Naive thymus-derived CD8-positive, alpha-beta T cell (primary cell): ENCODE measurements at regions not wholly inside any gene's neighbourhood (a gene's known extent, or its start where the extent isn't known, plus 50 kb on each side); places are given as distances from the start of the nearest gene placed in this dataset.
"Not testable (repeated sequence)": the region's sequence is repeated elsewhere in the genome, so short reads cannot be mapped to it uniquely, and the experiment has no call there.

Experiments
- ATAC-seq, 2 donors: fragments of 150-1000 bp; cut with Tn5 transposase in 1 of 2; sonication (Bioruptor Pico), chemical (Tn5 transposase) in 1 of 2; 1 replicate in 1 of 2; 2 replicates in 1 of 2; pipeline ENCODE4 v1.10.0; 2021; ENCODE audit warnings: mild to moderate bottlenecking in 2 of 2, moderate library complexity in 2 of 2
- POLR2A ChIA-PET: fragments of 350-600 bp; sonication (Branson Sonifier 250); formaldehyde crosslinking; loops from one replicate; lab custom pipeline; 2021; ENCODE audit warnings: antibody characterized with exemption; lab: Charles Lee
- DNase-seq, 10 donors: peaks; one replicate each; pipeline versions ENCODE4 v3.0.0 to v3.0.0-alpha.2; 2020 to 2022
- H3K27ac Mint-ChIP-seq, 10 donors: one replicate each; pipeline ENCODE4 v1.8.0; 2020 to 2022; ENCODE audit warnings: mild to moderate bottlenecking in 10 of 10, mixed read lengths in 10 of 10, moderate library complexity in 4 of 10, inconsistent platforms in 1 of 10
- H3K27me3 Mint-ChIP-seq, 5 donors: one replicate each; pipeline ENCODE4 v1.8.0; 2021 to 2022; ENCODE audit warnings: mixed read lengths in 5 of 5
- H3K36me3 Mint-ChIP-seq, 3 donors: one replicate each; pipeline ENCODE4 v1.8.0; 2020 to 2022; ENCODE audit warnings: mixed read lengths in 3 of 3, mild to moderate bottlenecking in 2 of 3, inconsistent platforms in 1 of 3
- H3K4me1 Mint-ChIP-seq, 4 donors: one replicate each; pipeline ENCODE4 v1.8.0; 2021 to 2022; ENCODE audit warnings: mixed read lengths in 4 of 4
- H3K4me3 Mint-ChIP-seq, 10 donors: one replicate each; pipeline ENCODE4 v1.8.0; 2020 to 2022; ENCODE audit warnings: mild to moderate bottlenecking in 10 of 10, mixed read lengths in 10 of 10, moderate library complexity in 6 of 10, inconsistent platforms in 1 of 10
- H3K9me3 Mint-ChIP-seq, 9 donors: one replicate each; pipeline ENCODE4 v1.8.0; 2020 to 2022; ENCODE audit warnings: mixed read lengths in 9 of 9, mild to moderate bottlenecking in 3 of 9, inconsistent platforms in 1 of 9, moderate library complexity in 1 of 9

- Mint-ChIP-seq H3K27me3 (no peaks in the 10 kb centered on the region), H3K36me3 (peaks cover 0 to 5% (median 0%) of the 10 kb centered on the region in 3 donors), H3K4me1 (no peaks in the 10 kb centered on the region), H3K27ac (peak overlapping the region in 1 of 10 donors; percentile 54), H3K9me3 (peaks cover 0 to 9% (median 0%) of the 10 kb centered on the region in 9 donors), H3K4me3 (no peak overlapping the region)
- DNase-seq (no peak), ATAC-seq (no peak)
- POLR2A ChIA-PET = no interaction called here
Measured at GRCh38 chr7:25597946-25598345, 369.7 kb upstream of the NPVF start.

DNA sequence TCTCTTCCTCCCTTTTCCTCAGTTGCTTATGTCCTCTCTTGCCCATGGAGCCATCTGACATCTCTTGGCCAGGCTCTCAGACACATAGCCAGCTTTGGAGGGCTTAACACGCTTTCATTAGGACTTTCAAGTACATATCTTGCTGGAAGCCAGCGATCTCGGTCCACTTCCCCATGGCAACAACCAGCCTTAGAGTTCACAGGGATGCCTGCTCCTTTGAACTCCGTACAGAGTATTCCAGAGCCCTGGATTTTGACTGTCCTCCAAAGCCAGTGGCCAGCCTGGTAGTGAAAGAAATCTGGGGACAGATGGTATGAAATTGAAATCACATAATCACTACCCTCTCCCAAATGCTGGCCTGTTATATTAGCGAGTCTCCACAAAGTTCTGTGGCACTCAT, 370.5 kb upstream of the NPVF start:
- Mint-ChIP-seq H3K4me3 (no peak overlapping the region), H3K27ac (no peak overlapping the region), H3K36me3 (peaks cover 0 to 5% (median 0%) of the 10 kb centered on the region in 3 donors), H3K9me3 (peaks cover 0 to 9% (median 0%) of the 10 kb centered on the region in 9 donors), H3K27me3 (no peaks in the 10 kb centered on the region), H3K4me1 (peaks cover 0 to 2% (median 0%) of the 10 kb centered on the region in 4 donors)
- POLR2A ChIA-PET = no interaction called here
- no peak for DNase-seq
- no peak for ATAC-seq

DNA sequence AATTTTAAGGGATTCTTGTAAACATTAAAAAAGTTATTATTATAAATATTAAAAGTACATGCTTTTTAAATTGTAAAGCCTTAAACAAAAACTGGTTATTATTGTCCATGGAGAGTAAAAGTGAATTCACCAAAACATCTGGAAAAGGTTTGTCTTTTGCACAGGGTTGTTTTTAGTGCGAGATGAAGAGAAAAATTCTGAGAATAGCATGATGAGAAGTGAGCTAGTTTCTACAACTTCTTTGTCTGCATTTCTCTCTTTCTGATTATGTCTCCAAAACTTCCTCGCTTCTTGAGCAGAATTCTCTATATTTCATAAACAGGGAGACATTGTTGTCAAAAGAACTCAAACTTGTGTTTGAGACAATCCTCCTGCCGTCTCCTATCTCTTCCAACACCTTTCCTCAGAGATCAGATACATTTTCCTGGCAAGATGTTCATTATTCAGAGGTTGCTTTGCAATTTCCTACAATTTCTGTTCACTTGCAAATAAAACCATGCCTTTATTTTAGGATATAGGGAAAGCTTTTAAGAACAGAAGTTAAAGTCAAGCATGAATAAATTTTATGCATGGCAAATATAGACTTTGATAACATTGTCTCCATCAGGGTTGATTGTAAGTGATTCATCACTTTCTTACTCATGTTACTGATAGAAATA, 372.1 kb upstream of the NPVF start:
- Mint-ChIP-seq H3K27ac (peak overlapping the region in 1 of 10 donors; percentile 2), H3K4me3 (no peak overlapping the region), H3K4me1 (peaks cover 0 to 2% (median 0%) of the 10 kb centered on the region in 4 donors), H3K27me3 (no peaks in the 10 kb centered on the region), H3K36me3 (peaks cover 0 to 5% (median 0%) of the 10 kb centered on the region in 3 donors), H3K9me3 (peaks cover 0 to 9% (median 0%) of the 10 kb centered on the region in 9 donors)
- no peak for ATAC-seq
- no peak for DNase-seq
- POLR2A ChIA-PET = no interaction called here

DNA sequence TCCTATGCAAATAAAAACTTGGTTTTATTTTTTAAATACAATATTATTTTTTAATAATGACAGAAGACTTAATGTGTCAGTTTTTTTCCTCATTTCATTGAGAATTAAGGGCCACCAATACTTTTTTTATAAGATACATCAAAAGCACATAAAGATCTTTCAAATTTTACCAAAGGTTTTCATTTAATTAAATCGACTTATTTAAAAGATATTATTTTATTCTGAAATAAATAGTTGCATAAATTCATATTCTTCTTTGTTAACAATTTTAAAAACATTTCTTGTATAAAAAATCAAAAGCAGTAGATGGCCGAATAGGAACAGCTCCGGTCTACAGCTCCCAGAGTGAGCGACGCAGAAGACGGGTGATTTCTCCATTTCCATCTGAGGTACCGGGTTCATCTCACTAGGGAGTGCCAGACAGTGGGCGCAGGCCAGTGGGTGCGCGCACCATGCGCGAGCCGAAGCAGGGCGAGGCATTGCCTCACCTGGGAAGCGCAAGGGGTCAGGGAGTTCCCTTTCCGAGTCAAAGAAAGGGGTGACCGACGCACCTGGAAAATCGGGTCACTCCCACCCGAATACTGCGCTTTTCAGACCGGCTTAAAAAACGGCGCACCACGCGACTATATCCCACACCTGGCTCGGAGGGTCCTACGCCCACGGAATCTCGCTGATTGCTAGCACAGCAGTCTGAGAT, 374.6 kb upstream of the NPVF start:
- Mint-ChIP-seq H3K4me3 (peak overlapping the region; percentile 71 to 87 (median 76)), H3K27ac (peak overlapping the region in 7 of 10 donors; percentile 47 to 74 (median 68))
- ATAC-seq, POLR2A ChIA-PET, H3K27me3 Mint-ChIP-seq, H3K36me3 Mint-ChIP-seq, H3K4me1 Mint-ChIP-seq, H3K9me3 Mint-ChIP-seq: not testable (repeated sequence)
- DNase-seq = peak in 2 of 10 donors; percentile 37 to 51

GRCh38 chr7:25603427-25603740, 375.1 kb upstream of the NPVF start:
- H3K4me1 Mint-ChIP-seq, H3K36me3 Mint-ChIP-seq, H3K27me3 Mint-ChIP-seq, ATAC-seq, POLR2A ChIA-PET, H3K9me3 Mint-ChIP-seq: not testable (repeated sequence)
- peak in 1 of 10 donors; percentile 24 for DNase-seq
- Mint-ChIP-seq H3K27ac (peak overlapping the region in 5 of 10 donors; percentile 47 to 74 (median 68)), H3K4me3 (peak overlapping the region; percentile 71 to 87 (median 76))

DNA sequence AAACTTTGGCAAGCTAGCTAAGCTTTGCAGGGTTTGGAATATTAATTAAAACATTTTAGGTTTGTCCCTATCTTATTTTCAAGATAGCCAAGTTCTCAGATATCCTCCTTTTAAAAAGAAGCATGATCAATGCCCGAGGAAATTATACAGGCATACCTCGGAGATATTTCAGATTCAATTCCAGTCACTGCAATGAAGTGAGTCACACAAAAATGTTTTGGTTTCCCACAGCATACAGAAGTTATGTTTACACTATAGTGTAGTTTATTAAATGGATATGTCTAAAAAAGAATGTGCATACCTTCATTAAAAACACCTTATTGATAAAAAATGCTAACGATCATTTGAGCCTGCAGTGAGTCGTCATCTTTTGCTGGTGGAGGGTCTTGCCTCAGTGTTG, 382.9 kb upstream of the NPVF start:
- H3K27me3 Mint-ChIP-seq = no peaks in the 10 kb centered on the region

DNA sequence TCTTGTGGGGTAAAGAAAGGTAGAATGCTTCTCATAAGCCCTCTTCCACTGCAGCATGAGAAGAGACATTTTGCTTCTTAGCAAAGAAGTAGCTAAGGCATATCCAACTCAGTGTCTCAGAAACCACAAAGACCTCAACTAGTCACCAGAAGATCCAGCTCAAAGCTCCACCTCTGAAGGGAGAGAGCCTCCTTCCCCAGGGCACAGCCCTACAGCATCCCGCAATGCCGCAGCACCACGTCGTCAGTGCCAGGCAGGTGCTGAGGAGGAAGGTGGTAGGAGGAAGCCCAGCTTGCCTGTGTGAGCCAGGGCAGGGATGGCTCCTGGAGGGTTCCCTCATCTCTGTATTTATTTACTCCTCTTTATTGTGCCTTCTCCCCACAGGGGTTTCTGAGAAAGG, 385.6 kb upstream of the NPVF start:
- peak overlapping the region in 2 of 10 donors; percentile 5 to 40 for H3K4me3 Mint-ChIP-seq
- no peaks in the 10 kb centered on the region for H3K27me3 Mint-ChIP-seq
- peak overlapping the region in 6 of 10 donors; percentile 0 to 71 (median 14) for H3K27ac Mint-ChIP-seq
- peaks cover 0 to 20% (median 10%) of the 10 kb centered on the region in 9 donors for H3K9me3 Mint-ChIP-seq
- peak; percentile 39 to 75 for ATAC-seq
- H3K4me1 Mint-ChIP-seq = peaks cover 33 to 75% (median 67%) of the 10 kb centered on the region in 4 donors
- DNase-seq = peak in 2 of 10 donors; percentile 16 to 27
- peaks cover 0 to 7% (median 5%) of the 10 kb centered on the region in 3 donors for H3K36me3 Mint-ChIP-seq
- POLR2A ChIA-PET = no interaction called here

More for the DNA sequence above, 382.9 kb upstream of the NPVF start:
- H3K9me3 Mint-ChIP-seq = peaks cover 0 to 20% (median 10%) of the 10 kb centered on the region in 9 donors
- no peak for DNase-seq
- H3K4me3 Mint-ChIP-seq = peak overlapping the region in 5 of 10 donors; percentile 31 to 70 (median 60)
- peak overlapping the region in 7 of 10 donors; percentile 2 to 87 (median 60) for H3K27ac Mint-ChIP-seq
- POLR2A ChIA-PET = no interaction called here
- H3K4me1 Mint-ChIP-seq = peaks cover 19 to 52% (median 41%) of the 10 kb centered on the region in 4 donors
- ATAC-seq = no peak
- H3K36me3 Mint-ChIP-seq = peaks cover 0 to 7% (median 5%) of the 10 kb centered on the region in 3 donors

- Mint-ChIP-seq H3K27ac (peak overlapping the region in 5 of 10 donors; percentile 3 to 71 (median 17)), H3K36me3 (peaks cover 0 to 7% (median 5%) of the 10 kb centered on the region in 3 donors), H3K9me3 (peaks cover 0 to 20% (median 10%) of the 10 kb centered on the region in 9 donors), H3K4me3 (peak overlapping the region in 2 of 10 donors; percentile 5 to 40), H3K27me3 (no peaks in the 10 kb centered on the region), H3K4me1 (peaks cover 36 to 80% (median 72%) of the 10 kb centered on the region in 4 donors)
- no peak for ATAC-seq
- DNase-seq = no peak
- POLR2A ChIA-PET = no interaction called here
Measured at GRCh38 chr7:25614415-25614814, 386.1 kb upstream of the NPVF start.

DNA sequence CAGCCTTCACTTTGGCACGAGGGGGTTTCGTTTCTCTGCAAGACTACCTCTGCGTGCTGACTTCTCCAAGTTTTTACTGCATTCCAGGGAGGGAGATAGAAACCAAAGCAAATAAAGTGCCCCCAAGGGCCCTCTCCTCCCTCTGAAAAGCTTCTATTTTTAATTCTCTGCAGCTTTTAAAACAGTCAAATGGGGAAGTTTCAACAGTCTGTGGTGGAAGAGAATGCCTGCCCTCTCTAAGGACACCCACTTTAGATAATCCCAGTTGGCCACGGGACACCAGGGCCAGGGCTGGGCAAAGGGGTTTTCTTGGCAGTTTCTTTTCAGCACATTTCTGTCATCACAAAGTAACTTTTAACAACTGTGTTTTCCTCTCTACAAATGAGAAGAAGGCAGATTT, 386.7 kb upstream of the NPVF start:
- H3K36me3 Mint-ChIP-seq = peaks cover 0 to 7% (median 5%) of the 10 kb centered on the region in 3 donors
- ATAC-seq (no peak), DNase-seq (no peak)
- H3K9me3 Mint-ChIP-seq = peaks cover 0 to 20% (median 10%) of the 10 kb centered on the region in 9 donors
- peaks cover 39 to 84% (median 78%) of the 10 kb centered on the region in 4 donors for H3K4me1 Mint-ChIP-seq
- POLR2A ChIA-PET = no interaction called here
- H3K27ac Mint-ChIP-seq = peak overlapping the region in 4 of 10 donors; percentile 12 to 71 (median 38)
- peak overlapping the region in 2 of 10 donors; percentile 5 to 64 for H3K4me3 Mint-ChIP-seq
- no peaks in the 10 kb centered on the region for H3K27me3 Mint-ChIP-seq

- Mint-ChIP-seq H3K4me1 (peaks cover 44 to 87% (median 84%) of the 10 kb centered on the region in 4 donors), H3K27me3 (no peaks in the 10 kb centered on the region), H3K4me3 (peak overlapping the region in 6 of 10 donors; percentile 7 to 64 (median 35)), H3K9me3 (peaks cover 0 to 20% (median 10%) of the 10 kb centered on the region in 9 donors), H3K36me3 (peaks cover 0 to 7% (median 5%) of the 10 kb centered on the region in 3 donors), H3K27ac (peak overlapping the region in 8 of 10 donors; percentile 9 to 81 (median 46))
- DNase-seq = no peak
- no peak for ATAC-seq
- POLR2A ChIA-PET = no interaction called here
Measured at GRCh38 chr7:25615593-25615992, 387.3 kb upstream of the NPVF start.

DNA sequence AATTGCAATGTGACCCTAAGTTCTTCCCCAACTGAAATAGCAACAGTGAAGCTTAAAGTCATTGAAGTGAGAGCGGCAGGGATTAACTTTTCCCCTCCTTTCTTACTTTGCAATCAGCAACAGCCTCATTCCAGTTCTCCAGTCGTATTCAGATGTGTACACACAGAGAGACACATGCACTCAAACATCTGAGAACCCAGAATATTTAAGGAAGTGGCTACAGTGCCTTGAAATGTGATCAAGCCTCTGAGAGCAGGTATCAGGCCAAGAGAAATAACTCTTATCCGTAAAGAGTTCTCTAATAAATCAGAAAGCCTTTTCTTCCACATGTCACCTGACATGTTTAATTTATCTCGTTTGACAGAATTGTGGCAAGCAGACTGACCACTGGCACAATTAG, 388.9 kb upstream of the NPVF start:
- Mint-ChIP-seq H3K27me3 (no peaks in the 10 kb centered on the region), H3K4me3 (peak overlapping the region in 5 of 10 donors; percentile 1 to 34 (median 24)), H3K9me3 (peaks cover 0 to 12% (median 4%) of the 10 kb centered on the region in 9 donors), H3K36me3 (peaks cover 0 to 2% (median under 1%) of the 10 kb centered on the region in 3 donors), H3K27ac (peak overlapping the region in 4 of 10 donors; percentile 21 to 82 (median 54)), H3K4me1 (peaks cover 48 to 86% (median 83%) of the 10 kb centered on the region in 4 donors)
- POLR2A ChIA-PET = no interaction called here
- DNase-seq = no peak
- no peak for ATAC-seq

- H3K9me3 Mint-ChIP-seq = peaks cover 0 to 9% (median 5%) of the 10 kb centered on the region in 9 donors
- no peaks in the 10 kb centered on the region for H3K27me3 Mint-ChIP-seq
- ATAC-seq (no peak), DNase-seq (no peak)
- peaks cover 0 to 5% (median 5%) of the 10 kb centered on the region in 3 donors for H3K36me3 Mint-ChIP-seq
- POLR2A ChIA-PET = no interaction called here
- peak overlapping the region in 3 of 10 donors; percentile 21 to 82 (median 50) for H3K27ac Mint-ChIP-seq
- peaks cover 48 to 90% (median 86%) of the 10 kb centered on the region in 4 donors for H3K4me1 Mint-ChIP-seq
- peak overlapping the region in 4 of 10 donors; percentile 1 to 38 (median 24) for H3K4me3 Mint-ChIP-seq
Measured at GRCh38 chr7:25617673-25618072, 389.4 kb upstream of the NPVF start.
